ENCODE measurements at regions not wholly inside any gene's neighbourhood (a gene's known extent, or its start where the extent isn't known, plus 50 kb on each side); places are given as distances from the start of the nearest gene placed in this dataset.

- DNase-seq, result no peak
Measured at GRCh38 chr4:104811727-104812126, 317.0 kb upstream of the CXXC4 start.

GRCh38 chr4:104815665-104816064 is 321.0 kb upstream of the CXXC4 start:
- DNase-seq, result no peak

- DNase-seq, result no peak
Measured at GRCh38 chr4:104818579-104818978, 323.9 kb upstream of the CXXC4 start.

- DNase-seq, result no peak
Measured at GRCh38 chr4:104826171-104826570, 320.5 kb upstream of the TET2 start.

- DNase-seq, result no peak
Measured at GRCh38 chr4:104829761-104830160, 316.9 kb upstream of the TET2 start.

- DNase-seq, result no peak
Measured at GRCh38 chr4:104848597-104849225, 298.0 kb upstream of the TET2 start.

- no peak for DNase-seq
Measured at GRCh38 chr4:104859601-104860237, 287.0 kb upstream of the TET2 start.

- DNase-seq, result peak; percentile 30 to 68
Measured at GRCh38 chr4:104860238-104861123, 286.2 kb upstream of the TET2 start.

- no peak for DNase-seq
Measured at GRCh38 chr4:104866809-104867208, 279.9 kb upstream of the TET2 start.

- DNase-seq, result no peak
Measured at GRCh38 chr4:104868533-104868932, 278.1 kb upstream of the TET2 start.

GRCh38 chr4:104868958-104869357 is 277.7 kb upstream of the TET2 start:
- no peak for DNase-seq

- no peak for DNase-seq
Measured at GRCh38 chr4:104869831-104870230, 276.8 kb upstream of the TET2 start.

- DNase-seq, result no peak
Measured at GRCh38 chr4:104870495-104871233, 276.0 kb upstream of the TET2 start.

- no peak for DNase-seq
Measured at GRCh38 chr4:104878936-104879335, 267.7 kb upstream of the TET2 start.

- DNase-seq, result peak in 1 of 2 donors; percentile 6
Measured at GRCh38 chr4:104879367-104879766, 267.3 kb upstream of the TET2 start.

GRCh38 chr4:104879854-104880253 is 266.8 kb upstream of the TET2 start:
- DNase-seq, result no peak

GRCh38 chr4:104881136-104881886 is 265.4 kb upstream of the TET2 start:
- DNase-seq, result no peak

- DNase-seq, result no peak
Measured at GRCh38 chr4:104890598-104891275, 255.9 kb upstream of the TET2 start.

GRCh38 chr4:104896660-104897645 is 249.7 kb upstream of the TET2 start:
- DNase-seq, result peak in 1 of 2 donors; percentile 8

- DNase-seq, result no peak
Measured at GRCh38 chr4:104899863-104900262, 246.8 kb upstream of the TET2 start.

All from CD4-positive, alpha-beta T cell treated with Interferon alpha-2 for 1 hour (primary cell).